ENCODE measurements at regions not wholly inside any gene's neighbourhood (a gene's known extent, or its start where the extent isn't known, plus 50 kb on each side); places are given as distances from the start of the nearest gene placed in this dataset.
A peak's percentile ranks its signal among the peaks of the same experiment; 100 is the strongest.

GRCh38 chr12:24562771-24563431 lies 386.0 kb downstream of the BCAT1 start:
- intact Hi-C loops (cut with DNase I; ENCODE audit: low total_unique reads): no loop called here
- DNase-seq (ENCODE audit: low spot score in 2 of 2): no peak
- H3K27ac ChIP-seq: peak overlapping the region; percentile 45 to 96

GRCh38 chr12:24561882-24562770 lies 386.8 kb downstream of the BCAT1 start:
- no peak for DNase-seq (ENCODE audit: low spot score in 2 of 2)
- intact Hi-C loops (cut with DNase I; ENCODE audit: low total_unique reads): no loop called here
- Histone ChIP-seq H3K27me3 (no peaks in the 10 kb centered on the region), H3K4me3 (peak overlapping the region; percentile 74 to 98 (median 84)), H3K27ac (peak overlapping the region; percentile 83 to 96), H3K4me1 (no peaks in the 10 kb centered on the region), H3K9me3 (no peaks in the 10 kb centered on the region), H3K36me3 (no peaks in the 10 kb centered on the region)
- TF ChIP-seq POLR2AphosphoS5 (IDR thresholded peaks at IDR 0.05) (no peak), POLR2A (IDR thresholded peaks at IDR 0.05) (no peak), CTCF (IDR thresholded peaks at IDR 0.05) (no peak)

More at GRCh38 chr12:24562771-24563431, 386.0 kb downstream of the BCAT1 start:
- Histone ChIP-seq H3K27me3 (no peaks in the 10 kb centered on the region), H3K9me3 (no peaks in the 10 kb centered on the region), H3K4me1 (no peaks in the 10 kb centered on the region), H3K4me3 (peak overlapping the region; percentile 74 to 98 (median 84)), H3K36me3 (no peaks in the 10 kb centered on the region)
- no peak for TF ChIP-seq POLR2AphosphoS5 (IDR thresholded peaks at IDR 0.05)
- no peak for TF ChIP-seq CTCF (IDR thresholded peaks at IDR 0.05)

- TF ChIP-seq CTCF (IDR thresholded peaks at IDR 0.05): no peak
- no peak for TF ChIP-seq POLR2AphosphoS5 (IDR thresholded peaks at IDR 0.05)
- no peak for TF ChIP-seq POLR2A (IDR thresholded peaks at IDR 0.05)
- intact Hi-C loops (cut with DNase I; ENCODE audit: low total_unique reads): no loop called here
Measured at GRCh38 chr12:24561411-24561871, 387.5 kb downstream of the BCAT1 start.

GRCh38 chr12:24560831-24561271 lies 388.1 kb downstream of the BCAT1 start:
- Histone ChIP-seq H3K27me3 (no peaks in the 10 kb centered on the region), H3K36me3 (no peaks in the 10 kb centered on the region), H3K4me3 (peak overlapping the region; percentile 74 to 98 (median 84)), H3K9me3 (no peaks in the 10 kb centered on the region), H3K27ac (peak overlapping the region; percentile 83 to 96), H3K4me1 (no peaks in the 10 kb centered on the region)
- TF ChIP-seq CTCF (IDR thresholded peaks at IDR 0.05): no peak
- no peak for TF ChIP-seq POLR2AphosphoS5 (IDR thresholded peaks at IDR 0.05)
- TF ChIP-seq POLR2A (IDR thresholded peaks at IDR 0.05): no peak
- intact Hi-C loops (cut with DNase I; ENCODE audit: low total_unique reads): no loop called here
- no peak for DNase-seq (ENCODE audit: low spot score in 2 of 2)

More at GRCh38 chr12:24561411-24561871, 387.5 kb downstream of the BCAT1 start:
- Histone ChIP-seq H3K4me1 (no peaks in the 10 kb centered on the region), H3K4me3 (peak overlapping the region; percentile 74 to 98 (median 84)), H3K36me3 (no peaks in the 10 kb centered on the region), H3K27ac (peak overlapping the region; percentile 83 to 96), H3K27me3 (no peaks in the 10 kb centered on the region), H3K9me3 (no peaks in the 10 kb centered on the region)
- no peak for DNase-seq (ENCODE audit: low spot score in 2 of 2)

Measured in breast epithelium (tissue), 4 donors.